HG03354 (cell line): ENCODE measurements at regions not wholly inside any gene's neighbourhood (a gene's known extent, or its start where the extent isn't known, plus 50 kb on each side); places are given as distances from the start of the nearest gene placed in this dataset.

Experiments
- ATAC-seq: cut with Tn5 transposase; IDR thresholded peaks from one replicate; pipeline ENCODE4 v1.9.1; 2021; ENCODE audit warnings: mild to moderate bottlenecking; ENCODE audit not compliant: unreplicated experiment, poor library complexity, severe bottlenecking

- ATAC-seq = no peak
Measured at GRCh38 chr6:151698931-151699700, 108.4 kb upstream of the ESR1 start.

- no peak for ATAC-seq
Measured at GRCh38 chr6:151699719-151700118, 107.8 kb upstream of the ESR1 start.

GRCh38 chr6:151701911-151702562, 105.4 kb upstream of the ESR1 start:
- ATAC-seq = peak; percentile 77

GRCh38 chr6:151702851-151703658, 104.4 kb upstream of the ESR1 start:
- ATAC-seq = peak; percentile 60

- no peak for ATAC-seq
Measured at GRCh38 chr6:151704383-151704782, 103.1 kb upstream of the ESR1 start.

- no peak for ATAC-seq
Measured at GRCh38 chr6:151705993-151706733, 101.3 kb upstream of the ESR1 start.

- no peak for ATAC-seq
Measured at GRCh38 chr6:151709329-151709728, 98.2 kb upstream of the ESR1 start.

GRCh38 chr6:151716526-151716932, 91.0 kb upstream of the ESR1 start:
- no peak for ATAC-seq

GRCh38 chr6:151719070-151719469, 88.4 kb upstream of the ESR1 start:
- peak; percentile 49 for ATAC-seq

GRCh38 chr6:151721146-151721545, 86.3 kb upstream of the ESR1 start:
- no peak for ATAC-seq

GRCh38 chr6:151721671-151722070, 85.8 kb upstream of the ESR1 start:
- ATAC-seq = no peak

GRCh38 chr6:151722342-151722741, 85.1 kb upstream of the ESR1 start:
- no peak for ATAC-seq

- ATAC-seq = no peak
Measured at GRCh38 chr6:151723152-151723551, 84.3 kb upstream of the ESR1 start.

GRCh38 chr6:151729829-151730495, 77.5 kb upstream of the ESR1 start:
- ATAC-seq = no peak

- no peak for ATAC-seq
Measured at GRCh38 chr6:151730496-151730870, 77.0 kb upstream of the ESR1 start.

GRCh38 chr6:151731313-151731712, 76.2 kb upstream of the ESR1 start:
- no peak for ATAC-seq

GRCh38 chr6:151733680-151734320, 73.7 kb upstream of the ESR1 start:
- ATAC-seq = no peak

GRCh38 chr6:151738267-151738666, 69.2 kb upstream of the ESR1 start:
- ATAC-seq = no peak

- ATAC-seq = no peak
Measured at GRCh38 chr6:151738960-151739359, 68.5 kb upstream of the ESR1 start.
